Keratinocyte (primary cell): ENCODE measurements at regions not wholly inside any gene's neighbourhood (a gene's known extent, or its start where the extent isn't known, plus 50 kb on each side); places are given as distances from the start of the nearest gene placed in this dataset.

Source experiments
- DNase-seq: peaks from one replicate; pipeline ENCODE4 v3.0.0-alpha.2; 2011; ENCODE audit warnings: low read depth, missing footprints, low spot score
- FAIRE-seq: peaks from 2 replicates; lab custom pipeline; 2011; peaks lifted over from hg19 to GRCh38; lab: Jason Lieb, UNC
- H2AFZ ChIP-seq: 2 replicates; pipeline ENCODE4 v1.6.0; 2012; ENCODE audit warnings: low read length, control low read depth, inconsistent platforms; ENCODE audit not compliant: control insufficient read depth
- H3K27ac ChIP-seq: 2 replicates; pipeline ENCODE4 v1.5.1; 2011; ENCODE audit warnings: low read length; ENCODE audit not compliant: control insufficient read depth, insufficient read depth
- H3K27me3 ChIP-seq: 3 replicates; pipeline ENCODE4 v1.6.0; 2011; ENCODE audit warnings: low read length; ENCODE audit not compliant: control insufficient read depth, insufficient read depth; ENCODE audit errors: extremely low read depth
- H3K36me3 ChIP-seq, 2 experiments: 2 replicates in 1 of 2; 3 replicates in 1 of 2; pipeline ENCODE4 v1.5.1; 2011; ENCODE audit warnings: low read length in 2 of 2, mild to moderate bottlenecking in 1 of 2; ENCODE audit not compliant: control insufficient read depth in 2 of 2, insufficient read depth in 2 of 2; ENCODE audit errors: extremely low read depth in 1 of 2
- H3K4me1 ChIP-seq: 3 replicates; pipeline ENCODE4 v1.5.1; 2011; ENCODE audit warnings: low read length; ENCODE audit not compliant: control insufficient read depth, insufficient read depth; ENCODE audit errors: extremely low read depth
- H3K4me2 ChIP-seq: 3 replicates; pipeline ENCODE4 v1.6.0; 2011; ENCODE audit warnings: low read depth, low read length; ENCODE audit not compliant: control insufficient read depth, insufficient read depth; ENCODE audit errors: extremely low read depth
- H3K4me3 ChIP-seq, 3 experiments: fragments of 200-600 bp in 1 of 3; sonication (generic) in 1 of 3; 2 replicates in 2 of 3; 3 replicates in 1 of 3; pipeline ENCODE4 v1.5.1; 2011 to 2016; ENCODE audit warnings: low read length in 3 of 3, mild to moderate bottlenecking in 3 of 3, control low read depth in 2 of 3, inconsistent platforms in 1 of 3, low read depth in 1 of 3, mixed read lengths in 1 of 3, mixed run types in 1 of 3, moderate library complexity in 1 of 3; ENCODE audit not compliant: control insufficient read depth in 2 of 3, insufficient read depth in 2 of 3; ENCODE audit errors: extremely low read depth in 1 of 3
- H3K79me2 ChIP-seq: 2 replicates; pipeline ENCODE4 v1.6.0; 2012; ENCODE audit warnings: low read length; ENCODE audit not compliant: control insufficient read depth, insufficient read depth
- H3K9ac ChIP-seq: 3 replicates; pipeline ENCODE4 v1.6.0; 2011; ENCODE audit warnings: low read length; ENCODE audit not compliant: control insufficient read depth, insufficient read depth; ENCODE audit errors: extremely low read depth
- H3K9me1 ChIP-seq: 3 replicates; pipeline ENCODE4 v1.6.0; 2011; ENCODE audit warnings: low read length; ENCODE audit not compliant: control insufficient read depth, insufficient read depth; ENCODE audit errors: extremely low read depth
- H3K9me3 ChIP-seq: 2 replicates; pipeline ENCODE4 v1.5.1; 2012; ENCODE audit warnings: low read depth, low read length; ENCODE audit not compliant: control insufficient read depth
- H4K20me1 ChIP-seq: 3 replicates; pipeline ENCODE4 v1.6.0; 2011; ENCODE audit warnings: low read length; ENCODE audit not compliant: control insufficient read depth, insufficient read depth; ENCODE audit errors: extremely low read depth
- CTCF ChIP-seq, 3 experiments: IDR thresholded peaks in 1 of 3; conservative IDR thresholded peaks in 1 of 3; optimal IDR thresholded peaks in 1 of 3; 2 replicates in 2 of 3; 3 replicates in 1 of 3; pipeline versions ENCODE3 to v1.5.1; 2011; ENCODE audit warnings: low read length in 3 of 3, mild to moderate bottlenecking in 3 of 3, moderate library complexity in 2 of 3, control low read depth in 1 of 3, inconsistent platforms in 1 of 3; ENCODE audit not compliant: insufficient read depth in 2 of 3; ENCODE audit errors: extremely low read depth in 1 of 3
- EZH2 ChIP-seq: IDR thresholded peaks from one replicate; pipeline ENCODE4 v1.6.1; 2012; ENCODE audit warnings: inconsistent platforms, mild to moderate bottlenecking, low read length, moderate library complexity
- dilution Hi-C: fragments of 300-500 bp; cut with MboI; formaldehyde crosslinking; loops from one replicate; pipeline ENCODE4 v1.7.0; 2020; ENCODE audit warnings: low sequenced_read_pairs; ENCODE audit not compliant: extremely low pct_ligation_motif_present

- Histone ChIP-seq H3K4me2 (no peak overlapping the region), H2AFZ (no peak overlapping the region), H3K36me3 (no peaks in the 10 kb centered on the region), H4K20me1 (no peaks in the 10 kb centered on the region), H3K27ac (no peak overlapping the region), H3K4me1 (no peaks in the 10 kb centered on the region), H3K4me3 (no peak overlapping the region), H3K9me1 (no peaks in the 10 kb centered on the region), H3K79me2 (no peaks in the 10 kb centered on the region), H3K9me3 (no peaks in the 10 kb centered on the region), H3K9ac (no peak overlapping the region), H3K27me3 (no peaks in the 10 kb centered on the region)
- DNase-seq (no peak), FAIRE-seq (no peak)
- dilution Hi-C loops = no loop called here
- TF ChIP-seq CTCF (optimal IDR thresholded peaks at IDR 0.05 in 1 of 3, IDR thresholded peaks at IDR 0.05 in 1 of 3, conservative IDR thresholded peaks at IDR 0.05 in 1 of 3; ENCODE audit: extremely low read depth in 1 of 3, insufficient read depth in 2 of 3, low read length in 3 of 3) (no peak), EZH2 (no peak)
Measured at GRCh38 chr1:199264283-199264682, 625.4 kb downstream of the PTPRC start.

- H3K4me3 ChIP-seq = no peak overlapping the region
- H3K9ac ChIP-seq = no peak overlapping the region
- no peaks in the 10 kb centered on the region for H4K20me1 ChIP-seq
- H3K4me2 ChIP-seq = no peak overlapping the region
- no peaks in the 10 kb centered on the region for H3K4me1 ChIP-seq
- H3K36me3 ChIP-seq = no peaks in the 10 kb centered on the region
- TF ChIP-seq EZH2 = no peak
- no peak for TF ChIP-seq CTCF (optimal IDR thresholded peaks at IDR 0.05 in 1 of 3, IDR thresholded peaks at IDR 0.05 in 1 of 3, conservative IDR thresholded peaks at IDR 0.05 in 1 of 3; ENCODE audit: extremely low read depth in 1 of 3, insufficient read depth in 2 of 3, low read length in 3 of 3)
- H3K27ac ChIP-seq = no peak overlapping the region
- H3K79me2 ChIP-seq = no peaks in the 10 kb centered on the region
- FAIRE-seq = no peak
- H3K27me3 ChIP-seq = no peaks in the 10 kb centered on the region
- no peak for DNase-seq
- no peaks in the 10 kb centered on the region for H3K9me1 ChIP-seq
- H3K9me3 ChIP-seq = no peaks in the 10 kb centered on the region
- dilution Hi-C loops = no loop called here
- no peak overlapping the region for H2AFZ ChIP-seq
Measured at GRCh38 chr1:199264911-199265310, 626.1 kb downstream of the PTPRC start.
